Left lung (tissue), 4 donors: ENCODE measurements at regions not wholly inside any gene's neighbourhood (a gene's known extent, or its start where the extent isn't known, plus 50 kb on each side); places are given as distances from the start of the nearest gene placed in this dataset.

Experiments
- ATAC-seq: fragments of 200-7000 bp; cut with Tn5 transposase; one replicate; pipeline ENCODE4 v1.9.1; 2020; ENCODE audit warnings: moderate library complexity
- DNase-seq, 4 donors: peaks; one replicate each; pipeline ENCODE4 v3.0.0-alpha.2; 2013 to 2020
- H3K27ac ChIP-seq, 2 donors: fragments of 200-600 bp; sonication (generic) in 1 of 2; one replicate each; pipeline versions ENCODE4 v1.5.0 to v1.8.0; 2020 to 2021
- H3K27me3 ChIP-seq, 2 donors: fragments of 200-600 bp; sonication (generic) in 1 of 2; one replicate each; pipeline versions ENCODE4 v1.5.0 to v1.8.0; 2020 to 2021
- H3K36me3 ChIP-seq, 2 donors: fragments of 200-600 bp; sonication (generic) in 1 of 2; one replicate each; pipeline versions ENCODE4 v1.5.0 to v1.8.0; 2020 to 2021
- H3K4me1 ChIP-seq, 2 donors: fragments of 200-600 bp; one replicate each; pipeline ENCODE4 v1.8.0; 2021
- H3K4me3 ChIP-seq, 2 donors: fragments of 200-600 bp; sonication (generic) in 1 of 2; one replicate each; pipeline versions ENCODE4 v1.5.0 to v1.8.0; 2020 to 2021; ENCODE audit warnings: mild to moderate bottlenecking in 1 of 2
- H3K9me3 ChIP-seq, 2 donors: fragments of 200-600 bp; sonication (generic) in 1 of 2; one replicate each; pipeline versions ENCODE4 v1.5.0 to v1.8.0; 2020 to 2021
- CTCF ChIP-seq, 2 donors: fragments of 200-600 bp; sonication (generic) in 1 of 2; IDR thresholded peaks; one replicate each; pipeline versions ENCODE4 v1.5.0 to v1.8.0; 2021; ENCODE audit warnings: antibody characterized with exemption in 2 of 2
- intact Hi-C, 2 donors: fragments of 100-400 bp; cut with DNase I; formaldehyde crosslinking; loops; one replicate each; pipeline versions ENCODE4 v1.11.2 to v1.14.2; 2022
- donor health status: DM: no; HTN: yes; CAD: no.
- donor health status: DM: no; HTN: no; CAD: no.

DNA sequence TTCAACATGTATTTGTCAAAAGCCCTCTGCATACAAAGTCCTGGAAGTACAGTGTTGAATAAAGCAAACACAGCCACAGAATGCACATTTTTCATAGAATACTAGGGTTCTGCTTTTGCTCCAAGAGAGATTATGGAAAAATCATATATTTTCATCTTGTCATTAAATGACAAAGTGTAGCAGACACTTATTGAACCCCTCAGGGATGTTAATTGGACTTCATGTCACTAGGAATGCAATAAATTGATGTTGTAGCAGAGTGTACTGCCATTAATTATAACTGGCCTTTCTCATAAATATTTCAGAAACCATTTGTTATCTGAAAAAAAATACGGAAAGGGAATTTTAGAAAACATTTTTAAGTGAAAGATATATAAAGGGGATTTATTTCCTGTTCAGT lies 64.5 kb upstream of the TAC1 start:
- intact Hi-C loops, result no loop called here
- no peak for DNase-seq

GRCh38 chr7:97671571-97671970 lies 60.3 kb upstream of the TAC1 start:
- Histone ChIP-seq H3K27me3 (no peaks in the 10 kb centered on the region), H3K36me3 (no peaks in the 10 kb centered on the region), H3K27ac (no peak overlapping the region), H3K4me3 (no peak overlapping the region), H3K4me1 (no peaks in the 10 kb centered on the region), H3K9me3 (no peaks in the 10 kb centered on the region)
- no peak for TF ChIP-seq CTCF (IDR thresholded peaks at IDR 0.05)
- intact Hi-C loops, result no loop called here
- ATAC-seq (no peak), DNase-seq (no peak)

More for the DNA sequence above, 64.5 kb upstream of the TAC1 start:
- no peak overlapping the region for H3K27ac ChIP-seq
- no peaks in the 10 kb centered on the region for H3K36me3 ChIP-seq
- TF ChIP-seq CTCF (IDR thresholded peaks at IDR 0.05), result no peak
- no peak overlapping the region for H3K4me3 ChIP-seq
- no peak for ATAC-seq
- no peaks in the 10 kb centered on the region for H3K9me3 ChIP-seq
- H3K4me1 ChIP-seq, result no peaks in the 10 kb centered on the region
- H3K27me3 ChIP-seq, result no peaks in the 10 kb centered on the region

DNA sequence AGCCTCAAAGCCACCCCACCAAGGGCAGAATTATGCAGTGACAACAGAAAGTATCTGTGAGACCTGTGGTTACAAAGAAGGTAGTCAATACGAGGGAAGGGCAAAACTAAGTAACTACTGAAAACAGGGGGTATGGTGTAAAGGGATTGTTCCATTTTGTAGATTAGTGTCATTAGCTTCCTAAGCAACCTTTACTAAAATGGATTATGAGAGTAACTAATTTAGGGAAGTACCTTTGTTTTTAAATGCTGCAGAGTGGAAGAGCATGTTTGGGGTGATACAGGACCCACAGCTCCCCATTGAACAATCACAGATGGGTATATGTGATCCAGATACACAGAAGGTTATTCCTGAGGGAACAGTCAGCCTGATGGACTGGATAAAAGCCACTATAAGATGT lies 51.3 kb upstream of the TAC1 start:
- Histone ChIP-seq H3K4me1 (no peaks in the 10 kb centered on the region), H3K4me3 (no peak overlapping the region), H3K9me3 (no peaks in the 10 kb centered on the region), H3K36me3 (no peaks in the 10 kb centered on the region), H3K27me3 (no peaks in the 10 kb centered on the region), H3K27ac (no peak overlapping the region)
- intact Hi-C loops, result no loop called here
- DNase-seq (no peak), ATAC-seq (no peak)
- no peak for TF ChIP-seq CTCF (IDR thresholded peaks at IDR 0.05)
